Mononuclear cell (primary cell): ENCODE measurements at regions not wholly inside any gene's neighbourhood (a gene's known extent, or its start where the extent isn't known, plus 50 kb on each side); places are given as distances from the start of the nearest gene placed in this dataset.

ENCODE experiments used
- H3K27me3 ChIP-seq: 2 replicates; pipeline ENCODE4 v1.6.0; 2011; ENCODE audit warnings: low read length, control low read depth; ENCODE audit not compliant: insufficient read depth
- H3K4me1 ChIP-seq: 2 replicates; pipeline ENCODE4 v1.5.1; 2011; ENCODE audit warnings: mild to moderate bottlenecking, low read length, control low read depth; ENCODE audit not compliant: insufficient read depth
- H3K4me3 ChIP-seq: 2 replicates; pipeline ENCODE4 v1.5.1; 2011; ENCODE audit warnings: mild to moderate bottlenecking, low read length, moderate library complexity
- H3K9me3 ChIP-seq: 2 replicates; pipeline ENCODE4 v1.5.1; 2011; ENCODE audit warnings: low read depth, mild to moderate bottlenecking, control low read depth, low read length

DNA sequence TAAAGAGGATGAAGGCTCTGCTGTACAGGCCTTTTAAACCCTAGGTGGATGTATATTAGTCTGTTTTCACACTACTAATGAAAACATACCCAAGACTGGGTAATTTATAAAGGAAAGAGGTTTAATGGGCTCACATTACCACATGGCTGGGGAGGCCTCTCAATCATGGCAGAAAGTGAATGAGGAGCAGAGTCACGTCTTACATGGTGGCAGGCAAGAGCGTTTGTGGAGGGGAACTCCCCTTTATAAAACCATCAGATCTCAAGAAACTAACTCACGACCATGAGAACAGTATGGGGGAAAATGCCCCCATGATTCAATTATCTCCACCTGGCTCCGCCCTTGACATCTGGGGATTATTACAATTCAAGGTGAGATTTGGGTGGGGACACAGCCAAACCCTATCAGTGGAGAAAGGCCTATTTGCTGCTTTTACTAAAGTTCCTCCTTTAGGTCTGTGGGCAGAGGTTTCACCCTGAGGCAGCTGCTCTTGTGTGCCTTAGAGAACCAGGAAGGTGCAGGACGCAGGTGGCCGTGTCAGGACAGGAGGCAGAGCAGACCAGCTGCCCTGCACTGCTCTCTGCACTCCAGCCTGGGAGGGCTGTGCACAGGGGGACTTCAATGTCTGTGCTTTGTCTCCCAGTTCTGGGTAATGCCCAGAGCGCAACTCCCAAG lies 178.8 kb upstream of the HDAC4 start:
- no peaks in the 10 kb centered on the region for H3K9me3 ChIP-seq
- H3K4me3 ChIP-seq, result no peak overlapping the region
- H3K4me1 ChIP-seq, result no peaks in the 10 kb centered on the region
- no peaks in the 10 kb centered on the region for H3K27me3 ChIP-seq

- Histone ChIP-seq H3K9me3 (no peaks in the 10 kb centered on the region), H3K27me3 (no peaks in the 10 kb centered on the region), H3K4me1 (no peaks in the 10 kb centered on the region), H3K4me3 (no peak overlapping the region)
Observed at GRCh38 chr2:239579081-239579480, 178.3 kb upstream of the HDAC4 start.

DNA sequence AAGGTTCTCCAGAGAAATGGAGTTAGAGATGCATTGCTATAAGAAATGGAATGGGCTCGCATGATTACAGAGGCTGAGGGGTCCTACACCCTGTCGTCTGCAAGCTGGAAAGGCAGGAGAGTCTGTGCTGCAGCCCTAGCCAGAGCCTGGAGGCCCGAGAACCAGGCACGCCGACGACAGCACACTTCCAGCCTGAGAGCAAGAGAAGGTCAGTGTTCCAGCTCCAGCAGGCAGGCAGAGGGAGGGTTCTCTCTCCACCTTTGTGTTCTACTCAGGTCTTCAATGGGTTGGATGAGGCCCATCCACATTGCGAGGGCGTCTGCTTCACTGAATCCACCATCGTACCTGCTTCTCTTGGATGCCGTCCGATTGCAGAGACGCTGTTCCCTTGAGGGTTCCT lies 177.6 kb upstream of the HDAC4 start:
- Histone ChIP-seq H3K9me3 (no peaks in the 10 kb centered on the region), H3K4me1 (no peaks in the 10 kb centered on the region), H3K27me3 (no peaks in the 10 kb centered on the region), H3K4me3 (no peak overlapping the region)

GRCh38 chr2:239577935-239578334 lies 177.1 kb upstream of the HDAC4 start:
- H3K9me3 ChIP-seq, result no peaks in the 10 kb centered on the region
- no peaks in the 10 kb centered on the region for H3K4me1 ChIP-seq
- H3K27me3 ChIP-seq, result no peaks in the 10 kb centered on the region
- no peak overlapping the region for H3K4me3 ChIP-seq

DNA sequence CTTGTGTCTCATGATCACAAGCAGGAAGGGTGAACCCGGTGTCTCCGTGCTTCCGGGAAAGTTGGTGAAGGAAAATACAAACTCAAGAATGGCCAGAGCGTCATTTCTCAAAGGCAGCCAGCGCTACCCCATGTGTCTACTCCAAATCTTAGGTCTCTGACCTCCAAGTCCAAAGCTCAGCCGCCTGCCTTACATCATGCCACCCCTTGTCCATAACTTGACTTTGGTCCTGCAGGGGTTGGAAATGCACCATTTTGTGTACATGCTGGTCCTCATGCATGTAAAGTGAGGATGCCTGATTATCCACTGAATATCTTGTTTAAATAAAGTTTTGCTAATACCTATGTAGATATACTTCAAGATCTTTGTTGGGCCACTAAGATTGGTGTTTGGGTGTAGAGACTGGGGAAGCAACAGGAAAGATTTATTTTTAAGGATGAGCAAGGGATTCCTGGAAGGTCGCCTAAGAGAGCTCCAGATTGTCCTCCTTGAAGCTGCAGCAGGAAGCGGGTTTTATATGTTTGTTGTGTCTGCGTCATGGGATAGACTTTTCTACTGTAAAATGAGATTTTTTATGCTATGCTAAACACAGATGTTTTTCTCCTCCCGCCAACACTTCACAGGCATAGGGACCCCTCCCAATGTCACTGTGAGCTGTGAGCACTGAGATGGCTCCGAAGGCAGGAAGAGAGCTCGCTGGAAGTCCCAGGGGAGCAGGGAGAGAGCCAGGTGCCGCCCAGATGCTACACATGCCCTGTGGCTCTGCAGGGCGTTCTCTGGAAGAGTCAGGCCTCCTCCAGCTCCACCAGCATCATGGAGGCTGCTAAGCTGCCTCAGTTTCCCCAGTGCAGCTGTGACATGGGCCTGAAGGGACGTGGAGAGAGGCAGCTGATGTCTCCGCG lies 176.2 kb upstream of the HDAC4 start:
- no peak overlapping the region for H3K4me3 ChIP-seq
- H3K9me3 ChIP-seq, result no peaks in the 10 kb centered on the region
- H3K27me3 ChIP-seq, result no peaks in the 10 kb centered on the region
- H3K4me1 ChIP-seq, result no peaks in the 10 kb centered on the region

- H3K4me3 ChIP-seq, result no peak overlapping the region
- H3K9me3 ChIP-seq, result no peaks in the 10 kb centered on the region
- H3K27me3 ChIP-seq, result no peaks in the 10 kb centered on the region
- no peaks in the 10 kb centered on the region for H3K4me1 ChIP-seq
Observed at GRCh38 chr2:239575931-239576445, 175.2 kb upstream of the HDAC4 start.

GRCh38 chr2:239574434-239575156 lies 173.8 kb upstream of the HDAC4 start:
- Histone ChIP-seq H3K9me3 (no peaks in the 10 kb centered on the region), H3K4me1 (no peaks in the 10 kb centered on the region), H3K4me3 (no peak overlapping the region), H3K27me3 (no peaks in the 10 kb centered on the region)

DNA sequence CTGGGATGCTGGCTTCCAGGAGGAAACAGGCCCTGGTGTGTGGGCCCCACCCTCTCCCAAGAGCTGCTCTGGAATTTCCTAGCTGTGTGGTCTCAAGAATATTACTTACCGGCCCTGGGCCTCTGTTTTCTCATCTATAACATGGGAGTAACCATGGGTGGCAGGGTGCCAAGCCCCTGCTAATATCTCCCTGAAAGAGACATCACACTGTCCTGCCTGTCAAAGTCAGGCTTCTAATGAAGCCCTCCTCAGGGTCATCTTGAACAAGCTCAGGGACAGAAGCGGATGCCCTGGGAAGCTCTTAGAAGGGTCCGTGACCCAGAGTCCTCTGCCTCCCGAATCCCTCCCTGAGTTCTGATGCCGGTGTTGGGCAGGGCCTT lies 173.2 kb upstream of the HDAC4 start:
- no peak overlapping the region for H3K4me3 ChIP-seq
- no peaks in the 10 kb centered on the region for H3K27me3 ChIP-seq
- no peaks in the 10 kb centered on the region for H3K9me3 ChIP-seq
- no peaks in the 10 kb centered on the region for H3K4me1 ChIP-seq

- H3K27me3 ChIP-seq, result no peaks in the 10 kb centered on the region
- no peak overlapping the region for H3K4me3 ChIP-seq
- no peaks in the 10 kb centered on the region for H3K9me3 ChIP-seq
- H3K4me1 ChIP-seq, result no peaks in the 10 kb centered on the region
Observed at GRCh38 chr2:239570971-239571520, 170.2 kb upstream of the HDAC4 start.

DNA sequence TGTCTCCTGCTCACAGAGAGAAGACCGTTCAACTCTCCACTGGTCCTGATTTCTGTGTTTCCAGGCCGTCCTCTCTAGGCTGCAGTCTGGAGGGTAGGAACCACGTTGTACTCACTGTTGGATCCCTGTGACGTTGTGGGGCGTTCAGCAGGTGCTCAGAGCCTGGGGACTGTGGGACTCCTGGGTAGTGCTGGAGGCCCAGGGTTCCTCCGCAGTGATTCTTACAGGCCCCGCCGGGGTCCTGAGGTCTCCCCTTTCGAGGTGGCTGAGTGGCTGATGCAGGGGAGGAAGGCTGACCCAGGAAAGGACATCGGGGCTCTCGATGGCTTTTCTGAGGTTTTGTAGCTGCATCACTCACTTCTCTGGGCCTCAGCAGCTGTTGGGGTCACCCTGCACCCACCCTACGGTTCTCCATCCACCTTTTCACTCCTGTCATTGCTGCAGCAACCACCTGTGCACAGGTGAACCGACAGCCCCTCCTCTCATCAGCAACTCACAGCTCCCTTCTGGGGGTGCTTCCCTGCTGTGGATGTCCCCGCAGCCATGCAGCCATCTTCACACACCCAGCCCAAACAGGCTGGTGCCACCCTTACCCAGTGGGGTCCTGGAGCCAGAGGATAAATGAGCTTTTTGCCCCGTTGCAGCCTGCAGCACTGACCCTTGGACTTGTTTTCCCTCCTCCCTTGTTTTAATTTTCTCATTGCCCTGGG lies 169.6 kb upstream of the HDAC4 start:
- Histone ChIP-seq H3K4me1 (no peaks in the 10 kb centered on the region), H3K27me3 (no peaks in the 10 kb centered on the region), H3K4me3 (no peak overlapping the region), H3K9me3 (no peaks in the 10 kb centered on the region)

- H3K9me3 ChIP-seq, result no peaks in the 10 kb centered on the region
Observed at GRCh38 chr2:239569401-239570090, 168.7 kb upstream of the HDAC4 start.

DNA sequence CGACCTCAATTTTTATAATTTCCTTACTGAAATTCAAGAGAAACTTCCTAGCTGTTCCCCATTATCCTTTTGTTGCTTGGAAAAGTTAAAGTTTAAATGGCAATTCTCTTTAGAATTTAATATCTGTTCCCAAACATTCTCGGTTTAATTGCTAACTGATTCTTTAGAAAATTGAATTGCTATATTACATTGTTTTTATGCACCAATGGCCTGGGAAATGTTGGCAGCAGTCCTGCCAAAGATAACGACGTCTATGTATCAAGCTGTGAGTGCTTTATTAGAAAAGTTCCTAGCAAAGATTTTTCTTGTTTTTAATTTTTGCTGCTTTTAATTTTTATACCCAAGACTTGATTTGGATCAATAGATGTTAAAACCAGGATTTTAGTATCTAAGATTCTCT lies 167.8 kb upstream of the HDAC4 start:
- Histone ChIP-seq H3K4me1 (no peaks in the 10 kb centered on the region), H3K27me3 (no peaks in the 10 kb centered on the region), H3K4me3 (no peak overlapping the region), H3K9me3 (no peaks in the 10 kb centered on the region)

More at GRCh38 chr2:239569401-239570090, 168.7 kb upstream of the HDAC4 start:
- Histone ChIP-seq H3K4me1 (no peaks in the 10 kb centered on the region), H3K4me3 (no peak overlapping the region), H3K27me3 (no peaks in the 10 kb centered on the region)

DNA sequence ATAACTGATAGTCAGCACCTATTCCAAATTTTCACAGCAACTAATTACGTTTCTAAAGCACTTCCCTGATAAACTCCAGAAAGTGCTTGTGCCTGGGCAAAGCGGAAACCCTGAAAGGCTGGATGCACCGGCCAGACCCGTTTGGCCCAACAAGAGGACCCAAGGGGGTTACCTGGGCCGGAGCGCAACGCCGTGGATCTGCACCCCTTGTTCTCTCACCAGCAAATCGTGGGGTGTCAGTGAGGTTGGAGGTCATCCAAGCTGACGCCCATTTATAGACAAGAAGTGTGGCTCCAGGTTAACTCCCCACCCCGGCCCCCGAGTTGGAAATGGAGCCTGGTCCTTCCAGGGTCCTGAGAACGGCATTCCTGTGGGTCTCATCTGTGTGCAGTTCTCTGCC lies 167.0 kb upstream of the HDAC4 start:
- Histone ChIP-seq H3K4me3 (no peak overlapping the region), H3K9me3 (no peaks in the 10 kb centered on the region), H3K4me1 (no peaks in the 10 kb centered on the region), H3K27me3 (no peaks in the 10 kb centered on the region)

DNA sequence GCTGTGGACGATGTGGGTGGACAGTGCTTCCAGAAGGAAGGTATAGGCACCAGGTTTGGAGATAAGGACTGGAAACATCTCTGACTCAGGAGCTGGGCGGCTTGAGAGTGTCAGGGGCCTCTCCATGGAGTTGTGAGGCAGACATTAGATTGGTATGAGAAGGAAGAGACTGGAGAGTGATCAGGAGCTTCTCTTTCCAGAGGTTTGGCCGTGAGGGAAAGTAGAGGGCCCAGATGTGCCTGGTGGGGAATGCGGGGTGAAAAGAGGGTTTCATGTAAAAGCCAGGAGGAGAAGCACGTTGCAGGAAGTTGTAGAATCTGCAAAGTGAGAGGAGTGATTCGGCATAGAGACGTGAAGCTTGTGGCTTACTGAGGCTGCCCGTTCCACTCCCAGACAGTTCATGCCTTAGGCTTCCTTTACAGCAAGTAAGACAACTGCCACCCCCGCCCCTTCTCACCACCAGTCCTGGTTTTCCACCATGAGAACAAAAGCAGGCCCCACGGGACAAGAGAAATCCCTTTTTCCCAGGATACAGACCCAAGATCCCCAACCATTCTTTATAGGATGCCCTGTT lies 166.3 kb upstream of the HDAC4 start:
- Histone ChIP-seq H3K9me3 (no peaks in the 10 kb centered on the region), H3K4me3 (no peak overlapping the region), H3K4me1 (no peaks in the 10 kb centered on the region), H3K27me3 (no peaks in the 10 kb centered on the region)
